Rectal smooth muscle tissue (tissue), 1 donor: ENCODE measurements at regions not wholly inside any gene's neighbourhood (a gene's known extent, or its start where the extent isn't known, plus 50 kb on each side); places are given as distances from the start of the nearest gene placed in this dataset.

Experiments
- H3K27ac ChIP-seq: one replicate; pipeline ENCODE4 v1.7.0; 2013; ENCODE audit warnings: low read depth, low read length, inconsistent platforms
- H3K27me3 ChIP-seq: one replicate; pipeline ENCODE4 v1.7.0; 2013; ENCODE audit warnings: low read length; ENCODE audit not compliant: control insufficient read depth, insufficient read depth
- H3K36me3 ChIP-seq: one replicate; pipeline ENCODE4 v1.7.0; 2013; ENCODE audit warnings: low read length; ENCODE audit not compliant: control insufficient read depth, insufficient read depth
- H3K4me1 ChIP-seq: one replicate; pipeline ENCODE4 v1.7.0; 2013; ENCODE audit warnings: low read length; ENCODE audit not compliant: control insufficient read depth, insufficient read depth
- H3K4me3 ChIP-seq: one replicate; pipeline ENCODE4 v1.7.0; 2013; ENCODE audit warnings: low read length
- H3K9ac ChIP-seq: one replicate; pipeline ENCODE4 v1.7.0; 2013; ENCODE audit warnings: low read length

GRCh38 chr13:107348925-107349324, 781.0 kb upstream of the ARGLU1 start:
- no peak overlapping the region for H3K9ac ChIP-seq
- no peaks in the 10 kb centered on the region for H3K36me3 ChIP-seq
- H3K4me3 ChIP-seq: no peak overlapping the region
- H3K27me3 ChIP-seq: no peaks in the 10 kb centered on the region
- H3K27ac ChIP-seq: no peak overlapping the region
- H3K4me1 ChIP-seq: no peaks in the 10 kb centered on the region

DNA sequence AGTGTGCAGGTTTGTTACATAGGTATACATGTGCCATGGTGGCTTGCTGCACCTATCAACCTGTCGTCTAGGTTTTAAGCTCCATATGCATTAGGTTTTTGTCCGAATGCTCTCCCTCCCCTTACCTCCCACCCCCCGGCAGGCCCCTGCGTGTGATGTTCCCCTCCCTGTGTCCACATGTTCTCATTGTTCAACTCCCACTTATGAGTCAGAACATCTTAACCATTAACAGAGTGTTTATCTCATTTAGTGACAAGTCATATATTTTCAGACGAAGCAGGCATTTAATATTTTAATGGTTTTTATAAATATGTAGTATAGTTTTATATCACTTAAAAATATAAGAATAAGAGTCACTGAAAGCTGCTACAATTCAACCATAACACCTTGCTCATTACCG, 780.5 kb upstream of the ARGLU1 start:
- H3K9ac ChIP-seq: no peak overlapping the region
- no peaks in the 10 kb centered on the region for H3K4me1 ChIP-seq
- H3K27ac ChIP-seq: no peak overlapping the region
- H3K4me3 ChIP-seq: no peak overlapping the region
- no peaks in the 10 kb centered on the region for H3K27me3 ChIP-seq
- no peaks in the 10 kb centered on the region for H3K36me3 ChIP-seq

DNA sequence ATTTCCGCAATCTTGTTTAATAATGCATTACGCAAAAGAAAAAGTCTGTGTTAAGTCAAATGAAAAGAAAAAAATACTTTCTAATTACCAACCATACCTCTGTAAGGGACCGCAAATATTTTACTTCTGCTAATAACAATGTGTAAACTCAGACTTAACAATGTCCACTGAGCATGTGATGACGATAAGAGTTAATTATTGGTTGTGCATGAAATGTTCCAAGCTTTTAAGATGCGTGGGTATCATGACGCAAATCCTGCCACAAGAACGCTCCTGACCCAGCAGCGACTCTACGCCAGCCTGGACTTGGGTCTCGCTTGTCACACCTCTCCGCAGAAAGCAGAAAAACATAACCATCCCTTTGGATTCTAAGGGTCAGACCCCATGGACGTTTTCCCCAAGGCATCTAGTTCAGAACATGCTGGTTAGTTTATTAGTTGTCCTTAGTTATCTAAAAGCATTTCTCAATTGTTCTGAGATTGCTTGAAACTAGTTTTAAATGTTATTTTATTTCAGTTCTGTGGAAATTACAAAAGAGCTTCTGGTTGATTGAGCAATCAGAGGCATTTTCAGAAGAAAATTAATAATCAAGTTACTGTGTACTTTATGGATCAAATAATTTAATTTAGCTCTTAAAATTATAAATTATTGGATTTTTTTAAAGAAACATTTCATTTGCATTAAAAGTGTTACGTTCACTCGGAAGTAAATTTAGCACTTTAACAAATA, 779.9 kb upstream of the ARGLU1 start:
- no peaks in the 10 kb centered on the region for H3K27me3 ChIP-seq
- no peaks in the 10 kb centered on the region for H3K4me1 ChIP-seq
- H3K4me3 ChIP-seq: no peak overlapping the region
- H3K27ac ChIP-seq: no peak overlapping the region
- H3K36me3 ChIP-seq: no peaks in the 10 kb centered on the region
- no peak overlapping the region for H3K9ac ChIP-seq

- Histone ChIP-seq H3K4me3 (no peak overlapping the region), H3K36me3 (no peaks in the 10 kb centered on the region)
Measured at GRCh38 chr13:107342747-107343146, 774.8 kb upstream of the ARGLU1 start.

DNA sequence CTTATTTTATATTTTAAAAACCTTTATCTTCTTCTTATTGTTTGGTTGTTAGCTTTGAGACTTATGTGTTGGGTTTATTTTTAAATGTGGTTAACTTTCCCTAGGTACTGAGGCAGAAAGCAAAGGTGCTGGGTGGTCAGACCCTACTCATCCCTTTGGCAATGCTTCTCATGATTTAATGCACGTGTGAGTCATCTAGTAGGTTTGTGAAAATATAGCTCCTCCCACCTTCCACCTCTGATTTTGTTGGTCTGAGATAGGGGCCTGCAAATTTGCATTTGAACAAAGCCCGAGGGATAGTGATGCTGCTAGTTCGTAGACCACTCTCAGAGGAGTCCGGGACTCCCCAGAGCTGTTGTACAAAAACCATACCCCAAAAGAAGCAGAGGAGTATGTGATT, 771.3 kb upstream of the ARGLU1 start:
- Histone ChIP-seq H3K4me1 (no peaks in the 10 kb centered on the region), H3K9ac (no peak overlapping the region), H3K4me3 (no peak overlapping the region), H3K27ac (no peak overlapping the region), H3K27me3 (no peaks in the 10 kb centered on the region), H3K36me3 (no peaks in the 10 kb centered on the region)

More at GRCh38 chr13:107342747-107343146, 774.8 kb upstream of the ARGLU1 start:
- Histone ChIP-seq H3K27ac (no peak overlapping the region), H3K27me3 (no peaks in the 10 kb centered on the region), H3K4me1 (no peaks in the 10 kb centered on the region), H3K9ac (no peak overlapping the region)

DNA sequence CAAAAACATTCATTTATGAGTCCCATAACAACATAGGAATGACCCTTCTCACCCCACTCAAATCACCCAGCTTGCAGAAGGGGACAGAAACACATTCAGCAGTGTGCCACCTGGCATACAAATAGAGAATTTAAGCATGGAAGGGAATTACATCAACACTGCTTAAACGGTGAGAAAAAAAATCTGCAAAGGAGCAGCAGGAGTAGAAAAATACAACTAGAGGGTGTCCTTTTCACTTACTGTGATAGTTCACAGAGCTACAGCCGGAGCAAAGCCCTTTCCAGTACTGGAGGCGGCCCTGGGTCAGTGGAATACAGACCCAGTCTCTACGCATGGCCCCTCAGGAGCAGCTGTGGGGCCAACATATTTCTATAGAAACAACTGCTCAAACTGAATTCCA, 764.3 kb upstream of the ARGLU1 start:
- H3K9ac ChIP-seq: no peak overlapping the region
- H3K27ac ChIP-seq: no peak overlapping the region

GRCh38 chr13:107331359-107331758, 763.4 kb upstream of the ARGLU1 start:
- Histone ChIP-seq H3K9ac (no peak overlapping the region), H3K36me3 (no peaks in the 10 kb centered on the region), H3K4me1 (no peaks in the 10 kb centered on the region), H3K27me3 (no peaks in the 10 kb centered on the region), H3K27ac (no peak overlapping the region), H3K4me3 (no peak overlapping the region)

More for the DNA sequence above, 764.3 kb upstream of the ARGLU1 start:
- Histone ChIP-seq H3K4me3 (no peak overlapping the region), H3K36me3 (no peaks in the 10 kb centered on the region), H3K27me3 (no peaks in the 10 kb centered on the region), H3K4me1 (no peaks in the 10 kb centered on the region)

GRCh38 chr13:107330484-107330883, 762.5 kb upstream of the ARGLU1 start:
- Histone ChIP-seq H3K36me3 (no peaks in the 10 kb centered on the region), H3K9ac (no peak overlapping the region), H3K27me3 (no peaks in the 10 kb centered on the region), H3K4me3 (no peak overlapping the region), H3K4me1 (no peaks in the 10 kb centered on the region), H3K27ac (no peak overlapping the region)

GRCh38 chr13:107329991-107330390, 762.1 kb upstream of the ARGLU1 start:
- H3K9ac ChIP-seq: no peak overlapping the region
- H3K4me3 ChIP-seq: no peak overlapping the region
- H3K27me3 ChIP-seq: no peaks in the 10 kb centered on the region
- H3K27ac ChIP-seq: no peak overlapping the region
- H3K4me1 ChIP-seq: no peaks in the 10 kb centered on the region
- H3K36me3 ChIP-seq: no peaks in the 10 kb centered on the region

DNA sequence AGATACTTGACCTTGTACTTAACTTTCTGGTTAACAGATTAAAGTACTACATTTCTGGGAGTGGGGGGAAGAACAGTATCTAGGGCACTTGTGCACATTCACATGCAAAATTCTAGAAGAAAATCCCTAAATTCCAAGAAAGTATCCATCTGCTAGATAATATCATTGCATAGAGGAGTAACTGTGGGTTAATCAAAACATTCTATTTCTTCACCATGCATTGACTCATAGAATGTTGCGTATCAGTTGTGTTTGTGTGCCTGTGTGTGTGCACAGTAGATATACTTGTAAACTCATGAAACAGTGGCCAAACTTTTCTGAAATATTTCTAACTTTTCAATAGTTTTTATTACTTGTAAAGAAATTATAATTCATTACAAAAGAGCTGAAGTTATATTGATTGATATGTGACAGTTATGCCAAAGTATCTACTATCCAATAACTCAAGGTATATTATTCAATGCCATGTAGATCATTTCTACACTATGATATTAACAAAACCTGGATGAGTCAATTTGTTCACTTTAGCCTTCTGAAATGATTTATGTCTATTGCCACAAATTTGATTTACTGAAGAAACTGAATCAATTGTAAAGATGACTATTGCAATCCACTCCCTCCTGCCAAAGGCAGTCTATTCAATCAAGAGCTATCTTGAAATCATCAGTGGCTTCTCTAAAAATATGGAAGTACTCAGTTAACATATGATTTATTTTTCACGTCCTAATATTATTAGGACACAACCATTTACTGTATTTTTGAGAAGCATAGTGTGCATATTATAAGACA, 756.7 kb upstream of the ARGLU1 start:
- Histone ChIP-seq H3K4me3 (no peak overlapping the region), H3K27ac (no peak overlapping the region), H3K9ac (no peak overlapping the region), H3K4me1 (no peaks in the 10 kb centered on the region), H3K36me3 (no peaks in the 10 kb centered on the region), H3K27me3 (no peaks in the 10 kb centered on the region)

- H3K27ac ChIP-seq: no peak overlapping the region
- H3K27me3 ChIP-seq: no peaks in the 10 kb centered on the region
- H3K36me3 ChIP-seq: no peaks in the 10 kb centered on the region
- no peak overlapping the region for H3K9ac ChIP-seq
- H3K4me1 ChIP-seq: no peaks in the 10 kb centered on the region
- no peak overlapping the region for H3K4me3 ChIP-seq
Measured at GRCh38 chr13:107322228-107322627, 754.3 kb upstream of the ARGLU1 start.

DNA sequence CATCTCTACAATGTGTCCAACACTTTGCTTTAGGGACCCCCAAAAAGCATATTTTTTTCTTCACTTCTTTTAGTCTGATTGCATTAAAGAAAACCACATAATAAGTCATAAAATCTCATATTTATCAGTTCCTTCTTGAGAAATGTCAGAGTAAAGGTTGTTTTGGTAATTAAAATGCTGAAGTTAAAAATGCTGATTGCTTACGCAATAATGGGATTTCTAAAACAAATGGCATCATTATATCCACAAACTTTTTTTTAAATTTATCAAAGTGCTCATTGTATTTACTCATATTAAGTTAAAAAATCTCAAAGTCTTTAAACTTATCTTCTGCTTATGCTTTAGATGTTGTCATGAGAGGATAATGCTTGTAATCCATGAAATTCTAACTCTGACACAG, 737.2 kb upstream of the ARGLU1 start:
- no peaks in the 10 kb centered on the region for H3K36me3 ChIP-seq
- H3K4me1 ChIP-seq: no peaks in the 10 kb centered on the region
- H3K27me3 ChIP-seq: no peaks in the 10 kb centered on the region
- H3K4me3 ChIP-seq: no peak overlapping the region
- no peak overlapping the region for H3K9ac ChIP-seq
- no peak overlapping the region for H3K27ac ChIP-seq
